PC-9 (cell line): ENCODE measurements at regions not wholly inside any gene's neighbourhood (a gene's known extent, or its start where the extent isn't known, plus 50 kb on each side); places are given as distances from the start of the nearest gene placed in this dataset.

ENCODE experiments used
- BruUV-seq: library from RNA; stranded (reverse); fragments of 400-500 nt; replicated peaks from 2 replicates; lab custom pipeline; 2021; lab: Mats Ljungman, UMichigan
- CTCF ChIA-PET: fragments of 300-600 bp; sonication (Branson Sonifier 250); formaldehyde crosslinking; loops from one replicate; lab custom pipeline; 2022; ENCODE audit warnings: antibody characterized with exemption; lab: Charles Lee
- POLR2A ChIA-PET: fragments of 300-600 bp; sonication (Branson Sonifier 250); formaldehyde crosslinking; loops from one replicate; lab custom pipeline; 2022; ENCODE audit warnings: antibody characterized with exemption; ENCODE audit not compliant: unreplicated experiment; lab: Charles Lee
- DNase-seq, 2 experiments: peaks; one replicate each; pipeline versions ENCODE4 v3.0.0 to v3.0.0-alpha.2; 2015 to 2022; ENCODE audit warnings: mixed read lengths in 1 of 2
- H2AFZ ChIP-seq: fragments of 200-600 bp; sonication (generic); 2 replicates; pipeline ENCODE4 v1.8.1; 2017; ENCODE audit warnings: antibody characterized with exemption
- H3F3A ChIP-seq: fragments of 200-600 bp; sonication (generic); 2 replicates; pipeline ENCODE4 v1.8.1; 2017; ENCODE audit warnings: antibody characterized with exemption, mild to moderate bottlenecking, low read depth; ENCODE audit not compliant: insufficient read depth
- H3K27ac ChIP-seq: fragments of 200-600 bp; sonication (generic); 2 replicates; pipeline ENCODE4 v1.6.1; 2016; ENCODE audit warnings: mixed run types
- H3K27me3 ChIP-seq: fragments of 200-600 bp; sonication (generic); 2 replicates; pipeline ENCODE4 v1.6.1; 2016; ENCODE audit warnings: low read depth, mixed run types; ENCODE audit not compliant: insufficient read depth
- H3K36me3 ChIP-seq: fragments of 200-600 bp; sonication (generic); 2 replicates; pipeline ENCODE4 v1.6.1; 2016; ENCODE audit warnings: low read depth, mixed run types
- H3K4me1 ChIP-seq: fragments of 200-600 bp; sonication (generic); replicated peaks from 2 replicates; pipeline ENCODE4 v1.6.1; 2016; ENCODE audit warnings: mixed run types; ENCODE audit not compliant: insufficient read depth
- H3K4me2 ChIP-seq: fragments of 200-600 bp; sonication (generic); 2 replicates; pipeline ENCODE4 v1.6.1; 2017; ENCODE audit warnings: mixed run types
- H3K4me3 ChIP-seq: fragments of 200-600 bp; sonication (generic); 2 replicates; pipeline ENCODE4 v1.6.1; 2016; ENCODE audit warnings: mixed run types
- H3K79me2 ChIP-seq: fragments of 200-600 bp; sonication (generic); 2 replicates; pipeline ENCODE4 v1.6.1; 2017; ENCODE audit warnings: low read depth, mixed run types
- H3K9me2 ChIP-seq: fragments of 200-600 bp; sonication (generic); 2 replicates; pipeline ENCODE4 v1.8.1; 2017; ENCODE audit warnings: mild to moderate bottlenecking; ENCODE audit not compliant: insufficient read depth
- H3K9me3 ChIP-seq: fragments of 200-600 bp; sonication (generic); 2 replicates; pipeline ENCODE4 v1.8.1; 2016; ENCODE audit warnings: low read depth; ENCODE audit not compliant: insufficient read depth
- H4K20me1 ChIP-seq: fragments of 200-600 bp; sonication (generic); 2 replicates; pipeline ENCODE4 v1.8.1; 2017; ENCODE audit not compliant: insufficient read depth
- EZH2 ChIP-seq: fragments of 200-600 bp; sonication (generic); IDR thresholded peaks from 2 replicates; pipeline ENCODE4 v1.8.0; 2017; ENCODE audit warnings: antibody characterized with exemption, low read depth
- intact Hi-C: fragments of 100-400 bp; cut with micrococcal nuclease; formaldehyde crosslinking; loops from one replicate; pipeline ENCODE4 v1.10.0; 2022; ENCODE audit not compliant: unreplicated experiment
- TF ChIP-seq, protein P1 (sequence below): fragments of 200-600 bp; sonication (generic); conservative IDR thresholded peaks from 2 replicates; pipeline ENCODE4 v1.6.1; 2017; ENCODE audit warnings: mixed run types, antibody characterized with exemption, mild to moderate bottlenecking, moderate library complexity

DNA sequence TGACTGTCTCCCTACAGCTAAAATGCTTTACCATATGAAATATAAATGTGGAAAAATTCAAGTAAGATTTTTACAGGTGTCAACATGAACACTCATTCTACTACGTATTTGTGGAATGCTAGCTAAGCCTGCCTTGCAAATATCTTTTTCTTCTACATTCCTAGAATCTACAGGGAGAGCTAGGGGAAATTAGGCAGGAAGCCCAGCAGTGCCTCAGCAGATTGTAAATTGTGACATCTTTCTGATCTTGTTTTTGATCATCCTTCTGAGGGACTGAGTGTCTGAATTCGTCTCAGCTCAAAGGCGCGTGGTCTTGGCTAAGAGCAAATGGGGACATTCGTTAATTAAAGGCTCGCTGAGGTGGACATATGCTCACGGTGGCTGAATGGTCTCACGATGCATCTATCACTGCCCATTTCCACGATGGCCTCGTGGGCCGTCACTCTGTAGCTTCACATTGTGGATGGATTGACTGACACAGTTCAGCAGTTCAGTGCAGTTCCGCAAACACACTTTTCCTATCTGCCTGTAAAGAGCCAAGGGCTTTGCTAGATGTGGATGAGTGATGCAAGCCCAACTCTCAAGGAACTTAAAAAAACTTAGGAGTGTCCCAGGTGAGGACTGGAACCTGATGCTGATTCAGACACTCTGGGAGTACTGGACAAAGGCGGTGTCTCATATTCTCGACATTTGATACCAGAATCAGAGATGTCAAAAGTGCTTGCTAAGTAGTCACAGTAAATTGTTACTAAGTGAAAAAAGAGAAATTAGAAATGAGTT is 562.5 kb downstream of the EFNB2 start:
- no peaks in the 10 kb centered on the region for H3K9me2 ChIP-seq
- DNase-seq: no peak
- H3K4me1 ChIP-seq: peaks cover 5% of the 10 kb centered on the region; the same call in 1 of the 2 replicates
- no peak overlapping the region for H2AFZ ChIP-seq
- no peaks in the 10 kb centered on the region for H3K36me3 ChIP-seq
- H3K9me3 ChIP-seq: no peaks in the 10 kb centered on the region
- no peaks in the 10 kb centered on the region for H3K27me3 ChIP-seq
- no peak for TF ChIP-seq EZH2
- TF ChIP-seq, protein P1, sequence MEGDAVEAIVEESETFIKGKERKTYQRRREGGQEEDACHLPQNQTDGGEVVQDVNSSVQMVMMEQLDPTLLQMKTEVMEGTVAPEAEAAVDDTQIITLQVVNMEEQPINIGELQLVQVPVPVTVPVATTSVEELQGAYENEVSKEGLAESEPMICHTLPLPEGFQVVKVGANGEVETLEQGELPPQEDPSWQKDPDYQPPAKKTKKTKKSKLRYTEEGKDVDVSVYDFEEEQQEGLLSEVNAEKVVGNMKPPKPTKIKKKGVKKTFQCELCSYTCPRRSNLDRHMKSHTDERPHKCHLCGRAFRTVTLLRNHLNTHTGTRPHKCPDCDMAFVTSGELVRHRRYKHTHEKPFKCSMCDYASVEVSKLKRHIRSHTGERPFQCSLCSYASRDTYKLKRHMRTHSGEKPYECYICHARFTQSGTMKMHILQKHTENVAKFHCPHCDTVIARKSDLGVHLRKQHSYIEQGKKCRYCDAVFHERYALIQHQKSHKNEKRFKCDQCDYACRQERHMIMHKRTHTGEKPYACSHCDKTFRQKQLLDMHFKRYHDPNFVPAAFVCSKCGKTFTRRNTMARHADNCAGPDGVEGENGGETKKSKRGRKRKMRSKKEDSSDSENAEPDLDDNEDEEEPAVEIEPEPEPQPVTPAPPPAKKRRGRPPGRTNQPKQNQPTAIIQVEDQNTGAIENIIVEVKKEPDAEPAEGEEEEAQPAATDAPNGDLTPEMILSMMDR: no peak
- H3K4me3 ChIP-seq: no peak overlapping the region
- H3F3A ChIP-seq: no peaks in the 10 kb centered on the region
- no TSS peak for BruUV-seq
- no peaks in the 10 kb centered on the region for H3K79me2 ChIP-seq
- no peak overlapping the region for H3K27ac ChIP-seq
- intact Hi-C loops: no loop called here
- ChIA-PET POLR2A (no interaction called here), CTCF (no interaction called here)
- no peaks in the 10 kb centered on the region for H4K20me1 ChIP-seq
- H3K4me2 ChIP-seq: no peak overlapping the region

GRCh38 chr13:105972306-105972721 is 563.1 kb downstream of the EFNB2 start:
- H3K4me2 ChIP-seq: no peak overlapping the region
- BruUV-seq: no TSS peak
- H3K27me3 ChIP-seq: no peaks in the 10 kb centered on the region
- H2AFZ ChIP-seq: no peak overlapping the region
- no peaks in the 10 kb centered on the region for H3K9me3 ChIP-seq
- no peaks in the 10 kb centered on the region for H3F3A ChIP-seq
- peaks cover 5% of the 10 kb centered on the region; the same call in 1 of the 2 replicates for H3K4me1 ChIP-seq
- TF ChIP-seq, protein P1: no peak
- TF ChIP-seq EZH2: no peak
- ChIA-PET POLR2A (no interaction called here), CTCF (no interaction called here)
- H3K9me2 ChIP-seq: no peaks in the 10 kb centered on the region
- H3K4me3 ChIP-seq: no peak overlapping the region
- H3K79me2 ChIP-seq: no peaks in the 10 kb centered on the region
- DNase-seq: no peak
- intact Hi-C loops: no loop called here
- no peak overlapping the region for H3K27ac ChIP-seq
- H3K36me3 ChIP-seq: no peaks in the 10 kb centered on the region
- H4K20me1 ChIP-seq: no peaks in the 10 kb centered on the region

DNA sequence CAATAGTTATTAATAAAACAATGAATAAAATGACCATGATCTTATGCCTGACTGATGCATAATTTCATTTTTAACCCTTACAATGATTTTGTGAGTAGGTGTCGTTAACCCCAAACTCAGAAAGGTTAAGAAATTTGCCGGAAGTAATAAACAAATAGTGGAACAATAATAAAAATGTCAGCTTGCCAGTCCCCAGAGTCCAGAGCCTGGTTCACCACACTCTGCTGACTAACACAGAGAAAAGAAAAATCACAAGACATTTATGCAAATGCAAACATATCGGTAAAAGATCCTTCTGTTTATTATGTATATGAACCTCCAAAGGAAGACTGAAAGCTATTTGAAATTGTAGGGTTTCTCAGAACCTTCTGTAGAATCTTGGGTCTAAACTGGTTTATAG is 563.7 kb downstream of the EFNB2 start:
- H3K4me2 ChIP-seq: no peak overlapping the region
- H3K4me1 ChIP-seq: peaks cover 5% of the 10 kb centered on the region; the same call in 1 of the 2 replicates
- CTCF ChIA-PET: no interaction called here
- H2AFZ ChIP-seq: no peak overlapping the region
- no peak for DNase-seq
- H4K20me1 ChIP-seq: no peaks in the 10 kb centered on the region
- no peaks in the 10 kb centered on the region for H3K9me3 ChIP-seq
- H3K4me3 ChIP-seq: no peak overlapping the region
- POLR2A ChIA-PET: no interaction called here
- H3K36me3 ChIP-seq: no peaks in the 10 kb centered on the region
- intact Hi-C loops: no loop called here
- no peaks in the 10 kb centered on the region for H3K27me3 ChIP-seq
- TF ChIP-seq EZH2: no peak
- TF ChIP-seq, protein P1: no peak
- no peak overlapping the region for H3K27ac ChIP-seq
- no peaks in the 10 kb centered on the region for H3F3A ChIP-seq
- no TSS peak for BruUV-seq
- H3K9me2 ChIP-seq: no peaks in the 10 kb centered on the region
- no peaks in the 10 kb centered on the region for H3K79me2 ChIP-seq
